NOMO-1 (cell line): ENCODE measurements at regions not wholly inside any gene's neighbourhood (a gene's known extent, or its start where the extent isn't known, plus 50 kb on each side); places are given as distances from the start of the nearest gene placed in this dataset.
"Not testable (repeated sequence)": the region's sequence is repeated elsewhere in the genome, so short reads cannot be mapped to it uniquely, and the experiment has no call there.

Experiments
- DNase-seq, 2 experiments: peaks; one replicate each; lab custom pipeline; 2025; ENCODE audit not compliant: unreplicated experiment in 2 of 2; lab: John Stamatoyannopoulos, UW

DNA sequence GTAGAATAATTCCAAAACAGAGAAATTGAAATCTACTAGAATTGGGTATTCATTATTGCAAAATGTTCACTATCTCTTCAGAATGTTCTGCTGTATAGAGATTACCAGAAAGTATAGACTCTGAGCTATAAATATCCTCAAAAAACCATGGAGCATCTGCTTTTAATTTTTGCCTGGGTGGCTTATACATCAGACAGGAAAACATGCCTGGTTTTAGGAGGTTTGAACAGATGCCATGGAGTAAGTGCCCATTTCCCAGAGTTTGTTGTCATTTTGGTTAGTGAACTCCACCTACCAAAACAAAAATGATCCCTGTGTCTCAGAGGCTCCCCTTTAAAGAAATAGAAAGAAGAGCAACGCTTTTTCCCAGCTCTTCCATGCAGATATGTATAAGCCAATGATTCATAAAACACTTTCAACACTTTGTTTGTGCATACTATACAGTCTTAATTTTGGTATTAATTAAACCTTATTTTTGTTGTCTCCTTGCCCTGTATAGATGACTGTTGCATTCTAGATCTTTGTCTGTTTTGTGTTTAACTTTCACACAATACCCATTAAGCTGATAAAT is 68.7 kb downstream of the MEPE start:
- no peak for DNase-seq

DNA sequence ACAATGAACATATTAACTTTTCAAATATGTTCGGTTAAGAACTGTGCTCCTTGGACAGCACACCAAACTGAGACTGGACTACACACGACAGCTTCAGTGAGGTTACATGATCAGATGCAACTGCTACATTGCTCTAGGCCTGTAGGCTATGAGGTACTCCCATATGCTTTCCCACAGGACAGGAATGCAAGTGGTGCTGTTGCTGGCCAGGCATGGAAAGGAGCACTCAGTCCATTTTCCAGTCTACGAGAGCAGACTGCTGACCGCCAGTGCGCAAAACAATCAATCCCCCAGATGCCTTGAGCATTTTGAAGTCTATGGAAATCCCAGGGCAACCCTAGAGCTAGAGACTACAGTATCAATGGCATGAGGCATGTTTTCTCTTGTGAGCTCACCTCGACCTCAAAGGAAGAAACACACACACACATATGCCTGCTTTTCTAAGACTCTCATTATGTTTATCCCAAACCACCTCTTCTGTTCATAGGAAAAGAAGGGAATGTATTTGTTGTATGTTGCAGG is 70.8 kb upstream of the SPP1 start:
- no peak for DNase-seq

DNA sequence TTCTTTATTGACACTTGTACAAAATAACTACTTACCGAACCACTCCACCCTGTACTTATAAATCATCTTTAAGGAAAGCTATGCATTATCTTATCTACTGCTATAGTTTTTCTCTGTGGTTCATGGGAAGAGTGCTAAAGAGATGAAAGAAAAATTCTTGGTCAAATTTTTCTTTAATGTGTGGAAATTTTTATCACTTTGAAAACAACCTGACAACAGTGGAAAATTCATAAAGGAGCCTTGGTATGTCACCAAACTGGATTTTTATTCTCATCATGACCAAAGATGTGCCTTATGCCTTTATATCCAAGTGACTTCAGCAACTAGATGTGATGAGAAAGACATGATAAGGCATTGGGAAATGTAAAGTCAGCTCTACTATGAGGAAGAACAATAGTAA is 67.2 kb upstream of the SPP1 start:
- DNase-seq, result no peak

DNA sequence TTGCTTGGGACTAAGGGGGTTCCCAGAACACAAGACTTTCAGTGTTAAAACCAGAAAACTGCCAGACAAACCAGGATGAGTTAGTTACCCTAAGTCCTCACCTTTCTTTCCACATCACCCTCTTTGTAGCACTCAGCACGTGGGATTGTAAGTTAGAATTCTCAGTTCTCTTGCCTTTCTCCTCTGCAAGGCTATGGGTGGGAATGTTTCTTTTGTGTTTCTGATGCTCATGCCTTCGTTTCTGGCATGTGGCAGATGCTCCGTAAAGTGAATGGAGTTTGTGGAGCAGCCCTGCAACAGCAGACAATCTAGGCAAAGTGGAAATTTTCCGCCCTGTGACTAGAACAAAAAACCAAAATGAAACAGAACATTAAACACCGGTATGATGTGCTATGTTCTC is 64.7 kb upstream of the SPP1 start:
- no peak for DNase-seq

DNA sequence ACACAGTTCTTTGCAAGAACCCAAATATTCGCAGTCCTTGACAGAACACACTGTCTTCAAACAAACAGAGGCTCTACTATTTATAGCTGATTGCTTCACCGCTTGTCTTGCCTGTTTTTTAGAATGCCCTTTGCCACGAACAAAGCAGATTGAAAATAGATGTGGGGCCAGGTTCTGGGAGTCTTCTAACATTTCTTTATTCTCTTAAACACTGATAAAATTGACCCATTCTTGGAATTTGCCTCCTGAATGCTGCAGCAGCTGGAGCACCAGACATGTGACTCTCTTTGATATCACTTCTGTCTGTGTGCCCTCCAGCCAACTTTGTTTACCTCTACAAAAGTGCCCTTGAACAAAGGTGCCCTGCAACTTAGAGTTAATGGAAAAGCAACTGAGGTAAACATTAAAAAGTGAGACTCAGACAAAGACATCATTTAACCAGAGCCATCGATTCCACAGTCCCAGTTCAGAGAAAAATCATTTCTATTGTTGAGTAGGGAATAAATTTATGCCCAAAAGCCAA is 64.2 kb upstream of the SPP1 start:
- peak in 1 of 2 experiments; percentile 25 for DNase-seq

DNA sequence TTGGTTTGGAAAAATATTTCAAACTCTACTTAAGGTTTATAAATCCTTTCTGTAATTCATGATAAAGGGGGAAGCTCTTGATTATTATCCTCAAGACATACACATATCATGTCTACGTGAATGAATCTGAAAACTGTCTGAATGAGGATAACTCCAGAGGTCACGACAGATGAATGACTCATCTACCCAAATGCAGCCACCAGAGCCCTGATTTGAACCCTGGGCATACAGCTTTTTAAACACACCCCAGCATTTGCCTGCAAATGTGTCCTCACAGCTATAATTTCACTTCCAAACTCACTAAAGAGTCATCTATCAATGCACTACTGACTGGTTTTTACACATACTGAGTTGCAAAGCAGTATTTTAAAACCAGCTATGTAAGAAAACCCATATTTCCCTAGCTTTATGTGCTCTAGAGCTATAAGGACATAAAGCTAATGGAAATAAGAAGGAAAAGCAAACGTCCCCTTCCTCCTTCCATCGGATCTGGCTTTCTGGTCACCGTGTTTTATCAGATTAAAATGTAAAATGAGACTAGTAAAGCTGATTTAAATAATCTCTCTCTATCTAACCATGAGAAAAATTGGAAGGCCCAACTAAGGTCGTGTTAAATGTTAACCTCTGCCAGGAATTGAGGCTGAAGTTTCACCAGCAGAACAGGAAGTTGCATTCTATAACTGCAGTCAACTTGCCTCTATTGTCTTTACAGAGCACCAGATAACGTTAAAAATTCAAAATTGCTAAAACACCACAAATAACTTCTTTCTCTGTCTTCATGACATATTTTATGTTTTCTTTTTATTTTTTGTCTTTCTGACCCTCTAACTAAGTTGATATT is 63.1 kb upstream of the SPP1 start:
- DNase-seq, result peak in 1 of 2 experiments; percentile 25

DNA sequence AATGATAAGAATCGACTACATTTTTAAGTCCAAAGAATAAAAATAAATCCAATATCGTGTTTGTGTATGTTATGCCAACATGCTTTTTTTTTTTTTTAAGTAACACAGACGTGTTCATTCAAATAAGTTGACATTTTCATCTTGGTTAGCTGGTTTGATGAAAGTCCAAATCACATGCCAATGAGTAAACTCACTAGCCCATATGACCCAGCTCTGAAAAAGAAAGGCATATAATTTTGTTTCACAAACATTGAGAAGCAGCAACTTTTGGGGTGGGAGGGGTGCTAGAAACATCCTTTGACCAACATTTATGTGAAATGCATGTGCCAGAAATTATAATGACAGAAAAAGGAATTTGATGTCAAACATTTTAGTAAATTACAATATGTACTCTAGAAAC is 61.6 kb upstream of the SPP1 start:
- DNase-seq, result no peak

DNA sequence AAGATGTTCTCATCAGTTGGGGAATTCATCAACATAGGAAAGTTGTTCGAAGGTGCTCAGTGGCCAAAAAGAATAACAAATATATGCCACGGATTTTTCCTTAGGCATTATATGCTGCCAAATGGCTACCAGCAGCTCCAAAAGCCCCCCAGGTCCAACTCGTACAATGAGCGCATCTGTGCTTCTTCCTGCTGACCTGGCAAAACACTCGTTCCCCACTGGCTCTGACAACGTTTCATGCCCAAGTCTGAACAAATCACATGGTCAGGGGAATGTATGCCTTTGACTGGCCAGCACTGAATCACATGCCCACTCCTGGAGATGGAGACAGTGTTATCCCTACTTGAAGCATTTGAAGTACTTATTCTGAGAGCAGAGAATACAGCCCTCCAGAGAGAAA is 59.9 kb upstream of the SPP1 start:
- no peak for DNase-seq

DNA sequence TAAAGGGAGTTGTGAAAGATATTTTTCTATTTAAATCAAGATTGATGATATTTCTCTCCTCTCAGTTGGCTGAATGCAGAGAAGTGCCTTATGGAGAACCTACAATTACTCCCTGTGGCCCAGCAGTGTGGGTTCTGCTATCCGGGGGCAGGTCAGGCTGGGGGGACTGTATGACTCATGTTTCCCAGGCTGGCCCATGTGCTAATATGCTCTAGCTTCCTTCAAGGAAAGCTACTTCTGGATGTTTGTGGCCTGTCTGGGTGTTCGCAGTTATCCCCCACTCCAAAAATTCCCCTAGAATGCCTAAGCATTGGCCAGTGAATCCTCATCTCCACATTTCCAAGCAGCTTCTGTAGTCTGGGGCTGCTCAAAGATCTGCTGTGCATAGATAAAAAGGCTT is 58.9 kb upstream of the SPP1 start:
- DNase-seq, result no peak

DNA sequence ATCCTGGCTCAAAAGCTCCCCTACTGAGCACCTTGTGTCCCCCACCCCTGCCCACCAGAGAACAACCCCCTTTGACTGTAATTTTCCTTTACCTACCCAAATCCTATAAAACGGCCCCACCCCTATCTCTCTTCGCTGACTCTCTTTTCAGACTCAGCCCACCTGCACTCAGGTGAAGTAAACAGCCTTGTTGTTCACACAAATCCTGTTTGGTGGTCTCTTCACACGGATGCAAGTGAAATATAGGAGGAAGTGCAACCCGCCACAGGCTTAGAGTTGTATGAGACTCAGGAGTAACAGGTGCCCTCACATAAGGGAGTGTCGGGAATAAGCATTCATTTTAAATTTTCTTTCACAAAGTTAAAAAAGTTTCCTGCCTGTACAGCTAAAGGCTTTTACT is 57.6 kb upstream of the SPP1 start:
- not testable (repeated sequence) for DNase-seq

DNA sequence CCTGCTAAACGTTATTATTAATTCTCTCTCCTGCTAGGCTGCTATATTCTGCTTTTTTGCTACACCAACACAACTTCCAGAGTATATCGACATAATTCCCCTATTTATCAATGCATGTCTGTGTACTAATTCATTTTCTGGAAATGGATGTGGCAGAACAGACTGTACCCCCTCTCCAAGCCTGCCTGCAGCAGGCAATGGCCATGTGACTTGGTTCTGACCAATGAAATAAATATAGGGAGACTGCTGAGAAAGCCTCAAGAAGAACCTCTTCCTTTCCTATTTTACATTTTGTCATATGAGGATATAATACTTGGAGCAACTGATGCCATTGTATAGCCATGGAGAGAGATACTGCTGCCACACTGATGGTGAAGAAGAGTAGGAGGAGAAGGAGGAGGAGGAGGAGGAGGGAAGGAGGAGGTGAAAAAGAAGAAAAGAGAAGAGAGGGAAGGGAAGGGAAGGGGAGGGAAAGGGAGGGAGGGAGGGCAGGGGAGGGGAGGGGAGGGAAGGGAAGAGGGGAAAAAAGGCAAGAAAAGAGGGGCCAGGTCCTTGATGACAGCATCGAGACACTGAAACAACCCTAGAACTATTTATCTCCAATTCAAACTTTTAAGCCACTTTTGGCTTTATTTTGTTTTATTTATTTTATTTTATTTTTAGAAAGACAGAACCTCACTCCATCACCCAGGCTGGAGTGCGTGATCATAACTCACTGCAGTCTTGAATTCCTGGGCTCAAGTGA is 57.0 kb upstream of the SPP1 start:
- DNase-seq, result no peak

DNA sequence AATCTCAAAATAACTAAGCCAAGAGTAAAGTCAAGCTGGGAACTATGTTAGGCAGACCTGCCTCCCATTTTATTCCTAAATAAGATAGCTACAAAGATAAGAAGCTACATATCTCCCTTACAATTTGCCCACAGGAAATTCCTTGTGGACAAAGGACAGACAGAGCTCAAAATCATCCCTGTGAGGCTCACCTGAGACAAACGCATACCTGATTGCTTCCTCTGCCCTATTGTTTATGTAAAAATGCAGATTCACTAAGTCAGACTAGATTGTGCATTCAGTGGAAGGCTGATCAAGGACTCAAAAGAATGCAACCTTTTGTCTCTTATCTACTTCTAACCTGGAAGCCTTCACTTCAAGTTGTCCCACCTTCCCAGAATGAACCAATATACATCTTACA is 56.2 kb upstream of the SPP1 start:
- not testable (repeated sequence) for DNase-seq

DNA sequence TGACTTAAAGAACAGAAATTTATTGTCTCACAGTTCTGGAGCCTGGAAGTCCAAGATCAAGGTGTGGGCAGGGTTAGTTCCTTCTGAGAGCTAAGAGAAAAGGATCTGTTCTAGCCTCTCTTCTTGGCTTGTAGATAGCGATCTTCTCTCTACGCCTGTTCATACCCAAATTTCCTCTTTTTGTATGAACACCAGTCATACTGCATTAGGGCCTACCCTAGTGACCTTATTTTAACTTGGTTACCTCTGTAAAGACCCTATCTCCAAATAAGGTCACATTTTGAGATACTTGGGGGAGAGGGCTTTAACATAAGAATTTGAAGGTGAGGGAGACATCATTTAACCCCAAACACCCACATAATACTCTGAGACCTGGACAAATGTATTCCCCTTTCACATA is 55.6 kb upstream of the SPP1 start:
- no peak for DNase-seq

DNA sequence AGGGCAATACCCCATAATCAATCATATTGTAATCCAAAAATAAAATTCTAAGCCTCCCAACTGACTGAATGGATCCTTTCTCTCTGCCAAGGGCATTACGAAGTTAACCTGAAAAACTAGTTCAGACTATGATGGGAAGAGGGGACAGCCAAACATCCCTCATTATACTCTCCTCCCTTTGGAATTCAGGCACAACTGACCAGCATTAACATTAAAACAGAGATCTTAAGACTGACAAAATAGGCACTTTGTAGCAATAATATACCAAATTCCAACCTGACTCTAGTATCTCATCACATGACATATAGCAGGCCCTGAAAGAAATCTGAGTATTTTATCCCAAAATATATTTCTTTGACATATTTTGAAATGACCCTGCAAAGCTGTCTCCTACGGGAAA is 55.0 kb upstream of the SPP1 start:
- no peak for DNase-seq

DNA sequence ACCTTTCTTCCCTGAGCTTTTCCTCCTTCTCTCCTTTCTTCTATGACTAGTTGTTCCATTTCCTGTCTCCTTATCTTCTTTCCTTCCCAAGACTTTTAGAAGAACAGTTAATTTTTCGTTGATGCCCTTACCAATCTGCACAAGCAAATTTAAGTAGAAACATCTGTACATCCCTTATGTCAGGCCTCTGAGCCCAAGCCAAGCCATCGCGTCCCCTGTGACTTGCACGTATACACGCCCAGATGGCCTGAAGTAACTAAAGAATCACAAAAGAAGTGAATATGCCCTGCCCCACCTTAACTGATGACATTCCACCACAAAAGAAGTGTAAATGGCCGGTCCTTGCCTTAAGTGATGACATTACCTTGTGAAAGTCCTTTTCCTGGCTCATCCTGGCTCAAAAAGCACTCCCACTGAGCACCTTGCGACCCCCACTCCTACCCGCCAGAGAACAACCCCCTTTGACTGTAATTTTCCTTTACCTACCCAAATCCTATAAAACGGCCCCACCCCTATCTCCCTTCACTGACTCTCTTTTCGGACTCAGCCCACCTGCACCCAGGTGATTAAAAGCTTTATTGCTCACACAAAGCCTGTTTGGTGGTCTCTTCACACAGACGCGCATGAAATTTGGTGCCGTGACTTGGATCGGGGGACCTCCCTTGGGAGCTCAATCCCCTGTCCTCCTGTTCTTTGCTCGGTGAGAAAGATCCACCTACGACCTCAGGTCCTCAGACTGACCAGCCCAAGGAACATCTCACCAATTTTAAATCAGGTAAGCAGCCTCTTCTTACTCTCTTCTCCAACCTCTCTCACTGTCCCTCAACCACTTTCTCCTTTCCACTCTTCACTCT is 53.7 kb upstream of the SPP1 start:
- not testable (repeated sequence) for DNase-seq

DNA sequence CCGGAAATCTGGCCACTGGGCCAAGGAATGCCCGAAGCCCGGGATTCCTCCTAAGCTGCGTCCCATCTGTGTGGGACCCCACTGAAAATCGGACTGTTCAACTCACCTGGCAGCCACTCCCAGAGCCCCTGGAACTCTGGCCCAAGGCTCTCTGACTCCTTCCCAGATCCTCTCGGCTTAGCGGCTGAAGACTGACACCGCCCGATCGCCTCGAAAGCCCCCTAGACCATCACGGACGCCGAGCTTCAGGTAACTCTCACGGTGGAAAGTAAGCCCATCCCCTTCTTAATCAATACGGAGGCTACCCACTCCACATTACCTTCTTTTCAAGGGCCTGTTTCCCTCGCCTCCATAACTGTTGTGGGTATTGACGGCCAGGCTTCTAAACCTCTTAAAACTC is 51.4 kb upstream of the SPP1 start:
- DNase-seq, result not testable (repeated sequence)
